Fibroblast of lung (primary cell): ENCODE measurements at regions not wholly inside any gene's neighbourhood (a gene's known extent, or its start where the extent isn't known, plus 50 kb on each side); places are given as distances from the start of the nearest gene placed in this dataset.

ENCODE experiments used
- DNase-seq, 2 donors: peaks; one replicate each; pipeline versions ENCODE4 v3.0.0 to v3.0.0-alpha.2; 2010; ENCODE audit warnings: low read depth in 2 of 2
- H2AFZ ChIP-seq: 2 replicates; pipeline ENCODE4 v1.5.1; 2012; ENCODE audit warnings: low read length, control low read depth, inconsistent platforms
- H3K27ac ChIP-seq: 2 replicates; pipeline ENCODE4 v1.5.1; 2011; ENCODE audit warnings: low read length, control low read depth; ENCODE audit not compliant: insufficient read depth
- H3K27me3 ChIP-seq: 2 replicates; pipeline ENCODE4 v1.5.1; 2011; ENCODE audit warnings: mild to moderate bottlenecking, low read length; ENCODE audit not compliant: control insufficient read depth, insufficient read depth
- H3K36me3 ChIP-seq: 2 replicates; pipeline ENCODE4 v1.5.1; 2011; ENCODE audit warnings: low read length; ENCODE audit not compliant: control insufficient read depth, insufficient read depth
- H3K4me1 ChIP-seq: 2 replicates; pipeline ENCODE4 v1.5.1; 2011; ENCODE audit warnings: low read length; ENCODE audit not compliant: control insufficient read depth, insufficient read depth; ENCODE audit errors: extremely low read depth
- H3K4me2 ChIP-seq: 2 replicates; pipeline ENCODE4 v1.5.1; 2011; ENCODE audit warnings: low read length, control low read depth; ENCODE audit not compliant: insufficient read depth; ENCODE audit errors: extremely low read depth
- H3K4me3 ChIP-seq, 4 experiments: fragments of 200-600 bp in 1 of 4; sonication (generic) in 1 of 4; replicated peaks in 1 of 4; 2 replicates each; pipeline ENCODE4 v1.5.1; 2011 to 2016; ENCODE audit warnings: low read length in 4 of 4, low read depth in 3 of 4, mild to moderate bottlenecking in 3 of 4, control low read depth in 2 of 4, inconsistent platforms in 1 of 4, mixed read lengths in 1 of 4; ENCODE audit not compliant: insufficient read depth in 1 of 4; ENCODE audit errors: control extremely low read depth in 1 of 4
- H3K79me2 ChIP-seq: 2 replicates; pipeline ENCODE4 v1.5.1; 2012; ENCODE audit warnings: mild to moderate bottlenecking, low read length, inconsistent platforms; ENCODE audit not compliant: control insufficient read depth, insufficient read depth
- H3K9ac ChIP-seq: 2 replicates; pipeline ENCODE4 v1.5.1; 2011; ENCODE audit warnings: mild to moderate bottlenecking, low read length, control low read depth; ENCODE audit not compliant: insufficient read depth
- H3K9me3 ChIP-seq: 2 replicates; pipeline ENCODE4 v1.5.1; 2012; ENCODE audit warnings: low read depth, low read length; ENCODE audit not compliant: control insufficient read depth, insufficient read depth
- H4K20me1 ChIP-seq: 2 replicates; pipeline ENCODE4 v1.5.1; 2011; ENCODE audit warnings: low read length; ENCODE audit not compliant: control insufficient read depth, insufficient read depth; ENCODE audit errors: extremely low read depth
- CTCF ChIP-seq, 2 donors: IDR thresholded peaks in 1 of 2; conservative IDR thresholded peaks in 1 of 2; 1 replicate in 1 of 2; 2 replicates in 1 of 2; pipeline ENCODE4 v1.5.1; 2011 to 2012; ENCODE audit warnings: low read length in 2 of 2, control low read depth in 1 of 2, inconsistent platforms in 1 of 2, low read depth in 1 of 2, mild to moderate bottlenecking in 1 of 2
- EZH2 ChIP-seq: IDR thresholded peaks from 2 replicates; pipeline ENCODE4 v1.5.1; 2012; ENCODE audit warnings: low read length, control low read depth, mild to moderate bottlenecking; ENCODE audit errors: missing control alignments

- no peaks in the 10 kb centered on the region for H3K36me3 ChIP-seq
- no peaks in the 10 kb centered on the region for H3K79me2 ChIP-seq
- H3K4me1 ChIP-seq: no peaks in the 10 kb centered on the region
- H3K4me3 ChIP-seq: no peak overlapping the region
- no peak for DNase-seq
- no peak overlapping the region for H3K4me2 ChIP-seq
- H3K27me3 ChIP-seq: no peaks in the 10 kb centered on the region
- no peak overlapping the region for H3K27ac ChIP-seq
- no peaks in the 10 kb centered on the region for H4K20me1 ChIP-seq
- TF ChIP-seq EZH2: no peak
- no peak for TF ChIP-seq CTCF (conservative IDR thresholded peaks at IDR 0.05 in 1 of 2, IDR thresholded peaks at IDR 0.05 in 1 of 2; ENCODE audit: low read depth in 1 of 2, low read length in 2 of 2)
- no peaks in the 10 kb centered on the region for H3K9me3 ChIP-seq
- no peak overlapping the region for H2AFZ ChIP-seq
- H3K9ac ChIP-seq: no peak overlapping the region
These were observed 327.0 kb downstream of the PCDH10 start for GRCh38 chr4:133476063-133476462.

- TF ChIP-seq EZH2 (no peak), CTCF (conservative IDR thresholded peaks at IDR 0.05 in 1 of 2, IDR thresholded peaks at IDR 0.05 in 1 of 2; ENCODE audit: low read depth in 1 of 2, low read length in 2 of 2) (no peak)
- Histone ChIP-seq H2AFZ (no peak overlapping the region), H3K27ac (no peak overlapping the region), H3K27me3 (no peaks in the 10 kb centered on the region), H3K4me2 (no peak overlapping the region), H3K36me3 (no peaks in the 10 kb centered on the region), H3K4me1 (no peaks in the 10 kb centered on the region), H3K9ac (no peak overlapping the region), H3K9me3 (no peaks in the 10 kb centered on the region), H3K4me3 (no peak overlapping the region), H3K79me2 (no peaks in the 10 kb centered on the region), H4K20me1 (no peaks in the 10 kb centered on the region)
- no peak for DNase-seq
These were observed 325.4 kb downstream of the PCDH10 start for GRCh38 chr4:133474501-133474900.

- Histone ChIP-seq H3K79me2 (no peaks in the 10 kb centered on the region), H3K9me3 (no peaks in the 10 kb centered on the region), H3K4me3 (no peak overlapping the region), H3K36me3 (no peaks in the 10 kb centered on the region), H4K20me1 (no peaks in the 10 kb centered on the region), H3K9ac (no peak overlapping the region), H3K27me3 (no peaks in the 10 kb centered on the region), H2AFZ (no peak overlapping the region), H3K27ac (no peak overlapping the region), H3K4me1 (no peaks in the 10 kb centered on the region), H3K4me2 (no peak overlapping the region)
- TF ChIP-seq CTCF (conservative IDR thresholded peaks at IDR 0.05 in 1 of 2, IDR thresholded peaks at IDR 0.05 in 1 of 2; ENCODE audit: low read depth in 1 of 2, low read length in 2 of 2) (no peak), EZH2 (no peak)
- DNase-seq: no peak
These were observed 323.1 kb downstream of the PCDH10 start for GRCh38 chr4:133472244-133472643.
